Activated CD4-positive, alpha-beta T cell treated with anti-CD3 and anti-CD28 coated beads, Interleukin-2, amount 10 ng/mL, durations not matched to agents 7 days and 5 days (primary cell): ENCODE measurements at regions not wholly inside any gene's neighbourhood (a gene's known extent, or its start where the extent isn't known, plus 50 kb on each side); places are given as distances from the start of the nearest gene placed in this dataset.
A peak's percentile ranks its signal among the peaks of the same experiment; 100 is the strongest.

Source experiments
- CTCF ChIA-PET: fragments of 350-600 bp; sonication (Branson Sonifier 250); formaldehyde crosslinking; loops from one replicate; lab custom pipeline; 2021; ENCODE audit warnings: antibody characterized with exemption; lab: Charles Lee
- POLR2A ChIA-PET: fragments of 350-600 bp; sonication (Branson Sonifier 250); formaldehyde crosslinking; loops from one replicate; lab custom pipeline; 2021; ENCODE audit warnings: antibody characterized with exemption; lab: Charles Lee
- DNase-seq: peaks from one replicate; pipeline ENCODE4 v3.0.0-alpha.2; 2020
- H3K27ac Mint-ChIP-seq: one replicate; pipeline ENCODE4 v1.8.0; 2021; ENCODE audit warnings: mild to moderate bottlenecking, moderate library complexity, mixed read lengths
- H3K27me3 Mint-ChIP-seq: one replicate; pipeline ENCODE4 v1.8.0; 2021; ENCODE audit warnings: mixed read lengths
- H3K36me3 Mint-ChIP-seq: one replicate; pipeline ENCODE4 v1.8.0; 2021; ENCODE audit warnings: low read depth, mixed read lengths
- H3K4me1 Mint-ChIP-seq: one replicate; pipeline ENCODE4 v1.8.0; 2021; ENCODE audit warnings: mixed read lengths
- H3K4me3 Mint-ChIP-seq: one replicate; pipeline ENCODE4 v1.8.0; 2021; ENCODE audit warnings: mild to moderate bottlenecking, moderate library complexity, mixed read lengths
- H3K9me3 Mint-ChIP-seq: one replicate; pipeline ENCODE4 v1.8.0; 2021; ENCODE audit warnings: mixed read lengths

DNA sequence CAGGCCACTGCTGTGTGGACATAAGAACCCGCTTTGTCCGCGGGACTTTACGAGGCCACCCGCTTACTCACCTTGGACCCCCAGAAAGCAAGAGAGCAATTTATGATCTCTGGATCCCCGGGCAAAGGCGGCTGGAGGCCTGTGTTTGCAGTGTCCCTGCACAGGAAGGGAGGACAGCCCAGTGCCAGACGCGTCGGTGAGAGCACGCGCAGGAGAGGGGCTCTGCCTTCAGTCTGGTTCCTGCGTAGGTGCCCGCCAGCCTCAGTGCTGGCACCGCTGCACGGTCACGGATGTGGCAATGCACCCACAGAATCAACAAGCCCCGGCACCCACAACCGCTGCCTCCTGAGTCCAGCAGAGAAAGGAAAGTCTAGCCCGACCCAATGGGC is 248.4 kb downstream of the C16orf95 start:
- no peak overlapping the region for H3K27ac Mint-ChIP-seq
- H3K9me3 Mint-ChIP-seq: no peaks in the 10 kb centered on the region
- no peak overlapping the region for H3K4me3 Mint-ChIP-seq
- H3K4me1 Mint-ChIP-seq: no peaks in the 10 kb centered on the region
- DNase-seq: no peak
- H3K36me3 Mint-ChIP-seq: no peaks in the 10 kb centered on the region
- peaks cover 22% of the 10 kb centered on the region for H3K27me3 Mint-ChIP-seq
- CTCF ChIA-PET: no interaction called here
- POLR2A ChIA-PET: no interaction called here

DNA sequence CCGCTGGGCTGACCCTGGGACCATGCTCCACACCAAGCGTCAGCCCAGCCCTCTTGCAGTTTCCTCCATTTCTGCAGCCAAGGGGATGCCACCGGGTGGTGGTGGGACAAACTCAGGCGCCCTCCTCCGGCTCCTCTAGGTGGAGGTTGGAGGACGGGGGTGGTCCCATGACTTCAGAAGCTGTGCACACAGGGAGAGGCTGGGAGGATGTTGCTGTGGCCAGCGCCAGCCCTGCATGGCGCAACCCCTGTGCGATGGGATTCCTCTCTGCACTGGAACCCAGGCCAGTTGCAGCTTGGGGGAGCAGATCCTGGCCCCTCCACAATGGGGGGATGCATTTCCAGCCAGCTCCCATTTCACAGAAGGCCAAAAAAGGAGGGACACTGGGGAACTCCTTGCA is 246.5 kb downstream of the C16orf95 start:
- Mint-ChIP-seq H3K9me3 (no peaks in the 10 kb centered on the region), H3K27me3 (peaks cover 7% of the 10 kb centered on the region), H3K27ac (no peak overlapping the region), H3K4me1 (no peaks in the 10 kb centered on the region), H3K36me3 (no peaks in the 10 kb centered on the region), H3K4me3 (no peak overlapping the region)
- DNase-seq: no peak
- ChIA-PET CTCF (no interaction called here), POLR2A (no interaction called here)

DNA sequence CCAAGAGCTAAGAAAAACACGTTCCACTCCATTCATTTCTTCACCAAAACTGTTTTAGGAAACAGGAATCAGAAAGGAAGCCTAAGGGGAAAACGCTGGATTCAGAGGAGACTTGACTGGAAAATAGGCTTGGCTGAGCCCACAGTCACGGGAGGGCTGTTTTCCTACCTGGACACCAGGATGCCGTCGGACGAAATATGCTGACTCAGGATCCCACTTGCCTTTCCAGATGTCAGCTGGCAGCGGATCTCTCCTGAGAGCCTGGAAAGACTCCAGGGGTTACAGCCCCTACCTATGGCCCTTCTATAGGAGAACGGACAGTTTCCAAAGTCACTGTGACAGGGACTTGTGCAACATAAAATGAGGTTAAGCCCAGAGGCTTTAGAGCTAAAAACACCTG is 245.1 kb downstream of the C16orf95 start:
- no peak overlapping the region for H3K4me3 Mint-ChIP-seq
- no peak overlapping the region for H3K27ac Mint-ChIP-seq
- H3K4me1 Mint-ChIP-seq: no peaks in the 10 kb centered on the region
- CTCF ChIA-PET: interaction anchor here (1.0 to 1.3 kb wide), 2 partner anchors 10 to 37 kb away, joined by 3 read pairs; no protein-coding TSS in a partner anchor
- H3K9me3 Mint-ChIP-seq: no peaks in the 10 kb centered on the region
- H3K27me3 Mint-ChIP-seq: peaks cover 2% of the 10 kb centered on the region
- DNase-seq: no peak
- H3K36me3 Mint-ChIP-seq: no peaks in the 10 kb centered on the region
- POLR2A ChIA-PET: no interaction called here

DNA sequence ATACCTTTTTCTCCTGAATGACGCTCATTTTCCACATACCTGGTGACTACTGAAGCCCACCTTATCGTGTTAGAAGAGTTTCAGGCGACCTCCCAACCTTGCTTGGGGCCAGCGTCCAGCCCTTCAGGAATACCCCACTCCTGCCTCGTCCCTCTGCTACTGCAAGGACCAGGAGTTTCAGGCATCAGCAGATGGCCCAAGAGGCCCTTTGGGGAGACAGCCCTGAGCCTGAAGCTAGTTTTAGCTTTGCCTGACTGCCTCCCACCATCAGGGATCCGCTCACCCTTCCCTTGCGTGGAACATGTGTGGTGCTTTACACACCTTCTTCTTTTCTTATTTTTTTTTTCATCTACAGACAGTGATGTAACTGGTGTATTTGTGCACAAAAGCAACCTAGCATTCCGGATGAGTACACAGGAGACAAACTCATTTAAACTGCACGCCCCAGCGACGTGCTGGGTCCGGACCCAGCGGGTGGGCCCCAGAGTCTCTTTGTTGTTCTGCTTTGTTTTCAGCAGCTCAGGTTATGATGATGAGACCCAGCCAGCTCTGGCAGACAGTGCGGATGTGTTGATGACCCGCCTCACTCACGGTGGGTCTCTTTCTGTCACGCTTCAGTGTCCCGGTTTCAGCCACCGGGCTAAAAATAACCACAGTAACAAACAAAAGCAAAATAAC is 242.4 kb downstream of the C16orf95 start:
- CTCF ChIA-PET: no interaction called here

DNA sequence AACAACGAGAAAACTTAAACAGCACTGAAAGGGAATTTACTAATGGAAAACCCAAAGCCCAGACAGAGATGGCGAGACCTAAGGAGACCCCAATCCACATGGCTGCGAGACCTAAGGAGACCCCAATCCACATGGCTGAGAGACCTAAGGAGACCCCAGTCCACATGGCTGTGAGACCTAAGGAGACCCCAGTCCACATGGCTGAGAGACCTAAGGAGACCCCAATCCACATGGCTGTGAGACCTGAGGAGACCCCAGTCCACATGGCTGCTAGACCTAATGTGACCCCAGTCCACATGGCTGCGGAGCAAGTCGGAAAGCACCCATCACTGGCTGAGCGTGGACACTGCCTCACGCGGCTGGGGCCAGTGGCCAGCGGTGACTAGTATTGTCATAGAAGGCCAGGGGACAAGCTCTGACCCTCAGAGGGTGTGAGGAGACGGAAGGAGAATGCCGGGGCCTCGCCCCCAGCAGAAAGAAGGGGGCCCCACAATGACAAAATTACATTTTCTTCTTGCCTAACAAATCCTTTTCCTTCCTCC is 241.8 kb downstream of the C16orf95 start:
- ChIA-PET POLR2A (no interaction called here), CTCF (no interaction called here)
- no peaks in the 10 kb centered on the region for H3K4me1 Mint-ChIP-seq
- H3K9me3 Mint-ChIP-seq: peaks cover 6% of the 10 kb centered on the region
- no peak overlapping the region for H3K27ac Mint-ChIP-seq
- H3K4me3 Mint-ChIP-seq: no peak overlapping the region
- peaks cover 2% of the 10 kb centered on the region for H3K27me3 Mint-ChIP-seq
- no peak for DNase-seq
- H3K36me3 Mint-ChIP-seq: no peaks in the 10 kb centered on the region

More for the DNA sequence above, 242.4 kb downstream of the C16orf95 start:
- Mint-ChIP-seq H3K9me3 (peaks cover 2% of the 10 kb centered on the region), H3K4me1 (no peaks in the 10 kb centered on the region), H3K27ac (no peak overlapping the region), H3K27me3 (peaks cover 2% of the 10 kb centered on the region), H3K4me3 (no peak overlapping the region), H3K36me3 (no peaks in the 10 kb centered on the region)
- DNase-seq: no peak
- POLR2A ChIA-PET: no interaction called here

DNA sequence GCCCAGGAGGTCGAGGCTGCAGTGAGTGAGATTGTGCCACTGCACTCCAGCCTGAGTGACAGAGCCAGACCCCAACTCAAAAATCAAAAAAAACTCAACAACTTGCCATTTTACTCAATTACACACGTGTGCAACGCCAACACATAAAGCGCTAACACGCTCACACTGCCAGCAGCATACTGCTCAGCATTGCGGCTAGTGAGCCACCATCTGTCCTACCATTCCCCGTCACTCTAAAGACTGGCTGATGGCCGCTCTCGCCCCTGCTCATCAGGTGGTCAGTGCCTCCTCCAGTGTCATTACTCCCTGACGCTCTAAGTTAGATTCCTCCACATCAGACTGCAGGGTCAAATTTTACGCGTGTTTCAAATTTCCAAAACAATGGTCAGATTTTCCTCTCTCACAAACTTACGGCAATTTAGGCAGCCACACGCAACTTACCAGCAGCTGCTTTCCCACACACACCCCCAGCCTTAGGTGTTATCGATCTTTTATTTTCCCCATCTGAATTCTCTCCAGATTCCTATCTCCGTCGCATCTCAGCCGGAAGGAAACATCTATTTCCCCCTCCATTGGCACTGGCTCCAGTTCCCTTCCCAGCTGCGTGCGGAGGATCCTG is 240.8 kb downstream of the C16orf95 start:
- H3K4me3 Mint-ChIP-seq: no peak overlapping the region
- no peaks in the 10 kb centered on the region for H3K4me1 Mint-ChIP-seq
- H3K9me3 Mint-ChIP-seq: peaks cover 15% of the 10 kb centered on the region
- H3K27me3 Mint-ChIP-seq: peaks cover 2% of the 10 kb centered on the region
- H3K27ac Mint-ChIP-seq: no peak overlapping the region
- H3K36me3 Mint-ChIP-seq: no peaks in the 10 kb centered on the region
- CTCF ChIA-PET: interaction anchor here (0.8 kb wide), 1 partner anchor 34 kb away, joined by 4 read pairs; no protein-coding TSS in a partner anchor
- POLR2A ChIA-PET: no interaction called here
- no peak for DNase-seq

DNA sequence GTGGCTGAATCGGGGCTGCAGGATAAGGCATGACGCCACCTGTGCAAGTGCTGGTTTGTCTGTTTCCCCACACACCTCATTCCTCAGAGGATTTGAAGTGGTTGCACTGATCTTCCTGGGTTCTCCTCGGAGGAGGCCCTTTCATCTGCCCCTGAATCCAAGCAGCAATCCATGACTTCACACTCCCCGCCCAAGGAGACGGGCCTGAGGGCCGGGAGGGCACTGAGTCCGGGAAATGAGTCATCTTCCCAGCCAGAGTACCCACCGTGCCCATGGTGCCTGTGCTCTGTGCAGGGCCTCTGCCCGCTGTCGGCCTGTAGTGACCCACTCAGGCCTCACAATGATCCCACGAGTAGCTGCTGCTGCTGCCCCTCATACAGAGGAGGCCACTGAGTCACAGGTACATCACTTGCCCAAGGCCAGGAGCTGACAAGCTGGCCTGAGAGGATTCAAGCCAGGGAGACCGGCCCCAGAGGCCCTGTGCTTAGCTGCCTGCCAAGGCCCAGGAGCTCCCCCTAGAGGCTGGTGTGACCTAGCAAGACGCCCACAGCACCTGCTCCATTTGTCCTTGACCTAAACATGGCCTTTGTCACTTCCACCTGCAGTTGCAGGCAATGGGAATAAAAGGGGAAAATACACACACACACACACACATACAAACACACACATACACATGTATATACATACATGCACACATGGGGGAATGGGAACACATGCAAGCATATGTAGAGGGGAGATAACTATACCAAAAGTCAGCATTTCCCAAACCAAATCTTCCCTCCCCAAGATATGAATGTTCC is 240.0 kb downstream of the C16orf95 start:
- Mint-ChIP-seq H3K4me1 (no peaks in the 10 kb centered on the region), H3K27me3 (peaks cover 2% of the 10 kb centered on the region), H3K36me3 (no peaks in the 10 kb centered on the region), H3K27ac (no peak overlapping the region), H3K9me3 (peaks cover 17% of the 10 kb centered on the region), H3K4me3 (no peak overlapping the region)
- ChIA-PET CTCF (interaction anchor here (0.8 to 1.1 kb wide), 2 partner anchors 16 to 34 kb away, joined by 3 to 4 read pairs; no protein-coding TSS in a partner anchor), POLR2A (no interaction called here)
- DNase-seq: peak; percentile 48

DNA sequence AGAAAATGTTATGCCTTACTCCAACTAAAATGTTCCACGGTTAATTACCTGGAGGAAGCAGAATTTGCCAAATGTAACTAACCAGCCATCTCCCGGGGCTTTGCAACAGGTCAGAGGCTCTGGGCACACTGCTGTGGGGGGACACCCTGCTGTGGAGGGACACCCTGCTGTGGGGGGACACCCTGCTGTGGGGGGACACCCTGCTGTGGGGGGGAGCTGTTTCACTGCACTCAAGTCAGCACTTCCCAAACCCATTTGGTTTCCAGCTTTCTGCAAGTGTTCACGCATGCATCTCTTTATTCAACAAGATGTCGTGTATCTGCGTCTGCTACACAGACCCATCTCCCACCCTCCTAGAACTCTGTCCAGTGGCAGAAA is 239.5 kb downstream of the C16orf95 start:
- POLR2A ChIA-PET: no interaction called here
- CTCF ChIA-PET: interaction anchor here (1.1 kb wide), 1 partner anchor 16 kb away, joined by 3 read pairs; no protein-coding TSS in a partner anchor
- DNase-seq: no peak
- H3K4me1 Mint-ChIP-seq: no peaks in the 10 kb centered on the region
- H3K36me3 Mint-ChIP-seq: no peaks in the 10 kb centered on the region
- H3K27me3 Mint-ChIP-seq: peaks cover 2% of the 10 kb centered on the region
- peaks cover 18% of the 10 kb centered on the region for H3K9me3 Mint-ChIP-seq
- H3K27ac Mint-ChIP-seq: no peak overlapping the region
- H3K4me3 Mint-ChIP-seq: no peak overlapping the region

DNA sequence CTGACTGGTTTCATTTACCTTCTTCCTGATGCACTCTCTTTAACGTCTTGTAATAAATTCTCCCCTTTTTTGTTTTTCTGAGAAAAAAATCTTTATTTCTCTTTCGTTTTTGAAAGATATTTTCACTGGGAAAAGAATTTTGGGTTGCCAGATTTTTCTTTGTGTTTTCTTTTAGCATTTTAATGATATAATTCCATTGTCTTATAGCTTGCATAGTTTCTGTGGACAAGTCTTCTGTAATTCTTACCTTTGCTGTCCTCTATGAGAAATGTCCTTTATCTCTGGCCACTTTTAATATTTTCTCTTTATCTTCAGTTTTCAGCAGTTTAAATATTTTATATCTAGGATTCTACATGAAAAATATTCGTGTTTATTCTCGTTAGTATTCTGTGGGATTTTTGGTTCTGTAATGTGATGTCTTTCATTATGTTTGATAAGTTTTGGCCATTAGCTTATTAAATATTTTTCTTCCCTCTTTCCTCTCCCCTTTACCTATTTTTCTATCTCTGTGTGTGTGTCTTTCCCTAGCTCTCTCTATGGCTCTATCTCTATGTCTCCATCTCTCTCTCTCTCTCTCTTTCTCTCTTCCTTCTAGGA is 236.5 kb downstream of the C16orf95 start:
- Mint-ChIP-seq H3K4me1 (no peaks in the 10 kb centered on the region), H3K36me3 (no peaks in the 10 kb centered on the region), H3K27me3 (no peaks in the 10 kb centered on the region), H3K4me3 (no peak overlapping the region), H3K9me3 (peaks cover 24% of the 10 kb centered on the region), H3K27ac (no peak overlapping the region)
- POLR2A ChIA-PET: no interaction called here
- no peak for DNase-seq
- CTCF ChIA-PET: interaction anchor here (0.6 kb wide), 1 partner anchor 1359 kb away, joined by 3 read pairs; no protein-coding TSS in a partner anchor

DNA sequence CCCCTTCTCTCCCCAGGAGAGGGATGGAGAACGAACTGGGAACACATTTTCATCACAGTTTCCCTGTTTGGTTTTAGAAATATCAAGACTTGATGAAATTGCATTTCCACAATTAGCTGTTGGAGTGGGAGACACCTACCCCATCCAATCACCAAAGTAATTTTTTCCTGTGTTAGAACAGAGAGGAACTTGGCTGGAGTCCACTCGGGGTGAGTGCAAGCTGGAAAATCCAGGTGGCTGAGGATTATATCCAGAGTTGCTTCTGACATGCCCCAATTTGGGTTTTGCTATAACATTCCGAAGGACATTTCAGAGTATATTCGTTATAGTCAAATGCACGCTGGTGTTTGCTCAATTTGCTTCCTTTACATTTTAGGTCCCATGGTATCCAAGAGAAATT is 231.8 kb downstream of the C16orf95 start:
- Mint-ChIP-seq H3K36me3 (no peaks in the 10 kb centered on the region), H3K9me3 (peaks cover 18% of the 10 kb centered on the region), H3K27ac (no peak overlapping the region), H3K4me1 (no peaks in the 10 kb centered on the region), H3K27me3 (no peaks in the 10 kb centered on the region), H3K4me3 (no peak overlapping the region)
- ChIA-PET CTCF (no interaction called here), POLR2A (interaction anchor here (0.6 kb wide), 1 partner anchor 603 kb away, joined by 5 read pairs; no protein-coding TSS in a partner anchor)
- DNase-seq: no peak

DNA sequence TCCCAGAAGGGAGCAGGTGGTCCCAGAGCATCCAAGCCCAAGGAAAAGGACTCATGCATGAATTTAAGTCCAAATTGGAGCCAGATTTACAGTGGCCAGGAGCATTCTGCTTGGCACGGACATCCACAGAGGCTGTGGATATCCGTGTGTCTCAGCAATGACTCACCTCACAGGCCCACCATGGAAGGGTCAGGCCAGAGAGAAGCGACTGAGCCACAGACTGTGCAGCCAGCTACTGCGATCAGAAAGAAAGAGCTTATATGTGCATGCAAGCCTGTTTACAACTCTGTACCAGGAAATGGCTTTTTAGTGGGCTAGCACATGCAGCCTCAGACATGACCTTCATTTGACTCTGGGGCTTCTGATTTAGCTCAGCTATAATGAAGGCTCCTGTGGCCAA is 231.0 kb downstream of the C16orf95 start:
- H3K36me3 Mint-ChIP-seq: no peaks in the 10 kb centered on the region
- H3K9me3 Mint-ChIP-seq: peaks cover 11% of the 10 kb centered on the region
- DNase-seq: no peak
- no peak overlapping the region for H3K4me3 Mint-ChIP-seq
- no peaks in the 10 kb centered on the region for H3K4me1 Mint-ChIP-seq
- CTCF ChIA-PET: no interaction called here
- POLR2A ChIA-PET: no interaction called here
- no peaks in the 10 kb centered on the region for H3K27me3 Mint-ChIP-seq
- H3K27ac Mint-ChIP-seq: no peak overlapping the region

DNA sequence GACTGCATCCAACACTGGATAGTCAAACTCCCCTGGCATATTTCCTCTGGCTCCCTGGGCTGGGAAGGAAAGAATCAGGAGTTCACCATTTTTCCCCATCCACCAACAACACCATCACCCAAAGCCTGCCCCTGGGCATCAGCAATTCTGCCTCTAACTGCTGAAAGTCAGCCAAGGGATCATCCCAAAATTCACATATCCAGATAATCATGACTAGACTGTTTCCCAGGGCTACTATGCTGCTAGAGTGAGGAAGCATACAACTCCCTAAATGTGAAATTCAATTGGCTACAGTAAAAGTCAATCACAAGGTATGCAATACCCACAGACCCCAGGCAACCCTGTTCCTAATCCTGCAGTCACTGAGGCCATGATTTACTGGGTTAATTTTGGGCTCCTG is 230.6 kb downstream of the C16orf95 start:
- no peaks in the 10 kb centered on the region for H3K36me3 Mint-ChIP-seq
- no peak for DNase-seq
- H3K4me1 Mint-ChIP-seq: no peaks in the 10 kb centered on the region
- ChIA-PET POLR2A (no interaction called here), CTCF (no interaction called here)
- no peak overlapping the region for H3K4me3 Mint-ChIP-seq
- H3K27me3 Mint-ChIP-seq: no peaks in the 10 kb centered on the region
- no peak overlapping the region for H3K27ac Mint-ChIP-seq
- peaks cover 8% of the 10 kb centered on the region for H3K9me3 Mint-ChIP-seq
